RWPE2 (cell line): ENCODE measurements at regions not wholly inside any gene's neighbourhood (a gene's known extent, or its start where the extent isn't known, plus 50 kb on each side); places are given as distances from the start of the nearest gene placed in this dataset.

Experiments
- ATAC-seq: fragments of 200-7000 bp; cut with Tn5 transposase; 3 replicates; pipeline ENCODE4 v1.9.1; 2021; ENCODE audit warnings: low read depth
- DNase-seq: peaks from one replicate; pipeline ENCODE4 v3.0.0-alpha.2; 2020; ENCODE audit warnings: low spot score
- H3K27ac ChIP-seq: fragments of 450-650 bp; 2 replicates; pipeline ENCODE4 v1.5.1; 2017; ENCODE audit warnings: mild to moderate bottlenecking; ENCODE audit not compliant: poor library complexity, severe bottlenecking
- H3K27me3 ChIP-seq: fragments of 250-450 bp; sonication (Bioruptor Pico); 2 replicates; pipeline ENCODE4 v1.5.1; 2021; ENCODE audit warnings: mild to moderate bottlenecking, moderate library complexity; ENCODE audit not compliant: insufficient read depth, poor library complexity, severe bottlenecking
- H3K36me3 ChIP-seq: fragments of 250-450 bp; sonication (Bioruptor Pico); 2 replicates; pipeline ENCODE4 v1.5.1; 2020; ENCODE audit warnings: low read depth, mild to moderate bottlenecking, moderate library complexity
- H3K4me1 ChIP-seq: fragments of 250-450 bp; sonication (Bioruptor Pico); 2 replicates; pipeline ENCODE4 v1.5.1; 2021; ENCODE audit warnings: mild to moderate bottlenecking, moderate library complexity; ENCODE audit not compliant: insufficient read depth, poor library complexity, severe bottlenecking
- H3K4me3 ChIP-seq: fragments of 250-450 bp; sonication (Bioruptor Pico); 2 replicates; pipeline ENCODE4 v1.5.1; 2021; ENCODE audit warnings: mild to moderate bottlenecking, moderate library complexity; ENCODE audit not compliant: severe bottlenecking
- H3K9me3 ChIP-seq: fragments of 250-450 bp; sonication (Bioruptor Pico); 2 replicates; pipeline ENCODE4 v1.5.1; 2021; ENCODE audit warnings: mild to moderate bottlenecking, moderate library complexity; ENCODE audit not compliant: severe bottlenecking
- TF ChIP-seq, protein P1 (sequence below): fragments of 450-650 bp; IDR thresholded peaks from one replicate; pipeline ENCODE4 v1.5.1; 2017; ENCODE audit warnings: mild to moderate bottlenecking, moderate library complexity; ENCODE audit not compliant: poor library complexity, severe bottlenecking

- TF ChIP-seq, protein P1, sequence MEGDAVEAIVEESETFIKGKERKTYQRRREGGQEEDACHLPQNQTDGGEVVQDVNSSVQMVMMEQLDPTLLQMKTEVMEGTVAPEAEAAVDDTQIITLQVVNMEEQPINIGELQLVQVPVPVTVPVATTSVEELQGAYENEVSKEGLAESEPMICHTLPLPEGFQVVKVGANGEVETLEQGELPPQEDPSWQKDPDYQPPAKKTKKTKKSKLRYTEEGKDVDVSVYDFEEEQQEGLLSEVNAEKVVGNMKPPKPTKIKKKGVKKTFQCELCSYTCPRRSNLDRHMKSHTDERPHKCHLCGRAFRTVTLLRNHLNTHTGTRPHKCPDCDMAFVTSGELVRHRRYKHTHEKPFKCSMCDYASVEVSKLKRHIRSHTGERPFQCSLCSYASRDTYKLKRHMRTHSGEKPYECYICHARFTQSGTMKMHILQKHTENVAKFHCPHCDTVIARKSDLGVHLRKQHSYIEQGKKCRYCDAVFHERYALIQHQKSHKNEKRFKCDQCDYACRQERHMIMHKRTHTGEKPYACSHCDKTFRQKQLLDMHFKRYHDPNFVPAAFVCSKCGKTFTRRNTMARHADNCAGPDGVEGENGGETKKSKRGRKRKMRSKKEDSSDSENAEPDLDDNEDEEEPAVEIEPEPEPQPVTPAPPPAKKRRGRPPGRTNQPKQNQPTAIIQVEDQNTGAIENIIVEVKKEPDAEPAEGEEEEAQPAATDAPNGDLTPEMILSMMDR, result no peak
- DNase-seq (no peak), ATAC-seq (no peak)
- Histone ChIP-seq H3K27me3 (no peaks in the 10 kb centered on the region), H3K4me1 (no peaks in the 10 kb centered on the region), H3K36me3 (no peaks in the 10 kb centered on the region), H3K9me3 (peaks cover 13% of the 10 kb centered on the region), H3K4me3 (no peak overlapping the region), H3K27ac (no peak overlapping the region)
These were observed 53.6 kb upstream of the SHOX start for GRCh38 chrX:576904-577560.

- TF ChIP-seq, protein P1, result no peak
- no peaks in the 10 kb centered on the region for H3K4me1 ChIP-seq
- no peak overlapping the region for H3K4me3 ChIP-seq
- ATAC-seq, result no peak
- no peak for DNase-seq
- no peak overlapping the region for H3K27ac ChIP-seq
- peaks cover 13% of the 10 kb centered on the region for H3K9me3 ChIP-seq
- H3K27me3 ChIP-seq, result no peaks in the 10 kb centered on the region
- no peaks in the 10 kb centered on the region for H3K36me3 ChIP-seq
These were observed 52.1 kb upstream of the SHOX start for GRCh38 chrX:578531-578930.

- H3K4me1 ChIP-seq, result no peaks in the 10 kb centered on the region
- DNase-seq (no peak), ATAC-seq (no peak)
- TF ChIP-seq, protein P1, result no peak
- peaks cover 13% of the 10 kb centered on the region for H3K9me3 ChIP-seq
- H3K27me3 ChIP-seq, result no peaks in the 10 kb centered on the region
- H3K27ac ChIP-seq, result no peak overlapping the region
- no peaks in the 10 kb centered on the region for H3K36me3 ChIP-seq
- no peak overlapping the region for H3K4me3 ChIP-seq
These were observed 50.6 kb upstream of the SHOX start for GRCh38 chrX:580030-580429.
